CD14-positive monocyte (primary cell): ENCODE measurements at regions not wholly inside any gene's neighbourhood (a gene's known extent, or its start where the extent isn't known, plus 50 kb on each side); places are given as distances from the start of the nearest gene placed in this dataset.

Experiments used
- DNase-seq, 3 donors: peaks; one replicate each; pipeline ENCODE4 v3.0.0-alpha.2; 2011 to 2022
- H2AFZ ChIP-seq: 2 replicates; pipeline ENCODE4 v1.6.0; 2012; ENCODE audit warnings: mild to moderate bottlenecking, low read depth, low read length, inconsistent platforms; ENCODE audit not compliant: insufficient read depth, poor library complexity, severe bottlenecking
- H3K27ac ChIP-seq, 2 donors: 1 replicate in 1 of 2; 2 replicates in 1 of 2; pipeline ENCODE4 v1.5.1; 2012 to 2013; ENCODE audit warnings: low read length in 2 of 2, control low read depth in 1 of 2, inconsistent platforms in 1 of 2, low read depth in 1 of 2, mild to moderate bottlenecking in 1 of 2
- H3K27me3 ChIP-seq, 2 donors: one replicate each; pipeline versions ENCODE4 v1.6.0 to v1.6.1; 2011 to 2013; ENCODE audit warnings: low read length in 2 of 2; ENCODE audit not compliant: control insufficient read depth in 2 of 2, insufficient read depth in 2 of 2
- H3K36me3 ChIP-seq, 2 donors: replicated peaks in 1 of 2; 1 replicate in 1 of 2; 2 replicates in 1 of 2; pipeline versions ENCODE4 v1.5.1 to v1.6.1; 2012 to 2013; ENCODE audit warnings: low read length in 2 of 2, control low read depth in 1 of 2, inconsistent platforms in 1 of 2, mild to moderate bottlenecking in 1 of 2; ENCODE audit not compliant: insufficient read depth in 2 of 2, control insufficient read depth in 1 of 2
- H3K4me1 ChIP-seq, 2 donors: 1 replicate in 1 of 2; 2 replicates in 1 of 2; pipeline versions ENCODE4 v1.5.1 to v1.6.1; 2012 to 2013; ENCODE audit warnings: low read length in 2 of 2, control low read depth in 1 of 2, inconsistent platforms in 1 of 2, mild to moderate bottlenecking in 1 of 2, moderate library complexity in 1 of 2; ENCODE audit not compliant: insufficient read depth in 2 of 2, control insufficient read depth in 1 of 2
- H3K4me2 ChIP-seq: replicated peaks from 2 replicates; pipeline ENCODE3; 2012; ENCODE audit warnings: low read length, moderate library complexity, mild to moderate bottlenecking; ENCODE audit not compliant: poor library complexity, severe bottlenecking; ENCODE audit errors: extremely low read depth
- H3K4me3 ChIP-seq, 3 experiments: fragments of 200-600 bp in 1 of 3; sonication (generic) in 1 of 3; replicated peaks in 1 of 3; 1 replicate in 2 of 3; 2 replicates in 1 of 3; pipeline ENCODE4 v1.5.1; 2011 to 2013; ENCODE audit warnings: low read length in 3 of 3, mild to moderate bottlenecking in 3 of 3, control low read depth in 2 of 3, low read depth in 2 of 3, inconsistent platforms in 1 of 3, moderate library complexity in 1 of 3
- H3K79me2 ChIP-seq: 2 replicates; pipeline ENCODE4 v1.6.0; 2012; ENCODE audit warnings: mild to moderate bottlenecking, control low read depth, inconsistent platforms, low read length, moderate library complexity; ENCODE audit not compliant: insufficient read depth
- H3K9ac ChIP-seq: 2 replicates; pipeline ENCODE4 v1.6.0; 2017; ENCODE audit warnings: low read length, mild to moderate bottlenecking; ENCODE audit not compliant: insufficient read depth, poor library complexity, severe bottlenecking
- H3K9me3 ChIP-seq, 2 donors: replicated peaks in 1 of 2; 1 replicate in 1 of 2; 2 replicates in 1 of 2; pipeline versions ENCODE4 v1.5.1 to v1.6.1; 2012 to 2013; ENCODE audit warnings: low read length in 2 of 2, control low read depth in 1 of 2; ENCODE audit not compliant: control insufficient read depth in 1 of 2, insufficient read depth in 1 of 2
- H4K20me1 ChIP-seq: 2 replicates; pipeline ENCODE4 v1.6.0; 2012; ENCODE audit warnings: mild to moderate bottlenecking, low read length, control low read depth, moderate library complexity; ENCODE audit not compliant: insufficient read depth
- H3K27ac Mint-ChIP-seq, 7 donors: one replicate each; pipeline ENCODE4 v1.8.0; 2020; ENCODE audit warnings: mild to moderate bottlenecking in 7 of 7, mixed read lengths in 7 of 7, moderate library complexity in 6 of 7, inconsistent platforms in 2 of 7
- H3K27me3 Mint-ChIP-seq, 3 donors: one replicate each; pipeline ENCODE4 v1.8.0; 2021 to 2022; ENCODE audit warnings: low read depth in 3 of 3, mild to moderate bottlenecking in 3 of 3, mixed read lengths in 3 of 3, moderate library complexity in 3 of 3, inconsistent platforms in 1 of 3
- H3K36me3 Mint-ChIP-seq, 2 donors: one replicate each; pipeline ENCODE4 v1.8.0; 2020; ENCODE audit warnings: mixed read lengths in 2 of 2, inconsistent platforms in 1 of 2, mild to moderate bottlenecking in 1 of 2
- H3K4me1 Mint-ChIP-seq: one replicate; pipeline ENCODE4 v1.8.0; 2020; ENCODE audit warnings: mild to moderate bottlenecking, mixed read lengths
- H3K4me3 Mint-ChIP-seq, 2 donors: one replicate each; pipeline ENCODE4 v1.8.0; 2020; ENCODE audit warnings: mild to moderate bottlenecking in 2 of 2, mixed read lengths in 2 of 2, moderate library complexity in 1 of 2
- H3K9me3 Mint-ChIP-seq, 7 donors: one replicate each; pipeline ENCODE4 v1.8.0; 2020 to 2022; ENCODE audit warnings: mixed read lengths in 7 of 7, mild to moderate bottlenecking in 6 of 7, moderate library complexity in 6 of 7, inconsistent platforms in 2 of 7
- CTCF ChIP-seq: fragments of 200-600 bp; IDR thresholded peaks from one replicate; pipeline ENCODE4 v1.8.0; 2022; ENCODE audit warnings: antibody characterized with exemption, mild to moderate bottlenecking
- WGBS: methylation state at CpG from one replicate; pipeline ENCODE4 v1.1.5; 2013; ENCODE audit warnings: missing lambda C conversion rate; ENCODE audit not compliant: insufficient coverage; 5-methylcytosine and 5-hydroxymethylcytosine counted together
- intact Hi-C, 2 donors: fragments of 100-400 bp; cut with micrococcal nuclease; formaldehyde crosslinking; loops; one replicate each; pipeline versions ENCODE4 v1.15.0 to v1.15.1; 2023

DNA sequence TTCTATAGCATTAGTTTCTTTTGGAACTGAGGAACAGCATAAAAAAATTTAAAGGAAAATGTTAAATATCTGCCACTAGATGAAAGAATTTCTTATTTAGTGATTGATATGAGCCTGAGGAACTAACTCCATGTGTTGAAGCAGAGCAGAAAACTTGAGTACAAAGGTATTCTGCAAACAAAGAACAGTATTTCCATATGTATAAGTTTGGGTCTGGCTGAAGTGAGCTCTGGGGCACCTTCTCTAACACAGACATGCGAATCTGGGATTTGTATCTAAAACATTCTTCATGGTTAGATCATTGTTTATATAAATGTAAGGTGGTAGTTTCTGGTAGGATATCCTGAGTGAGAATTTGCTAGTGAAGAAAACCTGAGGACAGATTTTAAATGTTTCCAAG, 123.2 kb downstream of the TYW3 start:
- no peak overlapping the region for H2AFZ ChIP-seq
- no peak overlapping the region for H3K4me3 ChIP-seq
- H4K20me1 ChIP-seq, result no peaks in the 10 kb centered on the region
- no peak overlapping the region for H3K27ac Mint-ChIP-seq
- H3K27me3 ChIP-seq, result no peaks in the 10 kb centered on the region
- H3K4me3 Mint-ChIP-seq, result no peak overlapping the region
- H3K27ac ChIP-seq, result no peak overlapping the region
- H3K27me3 Mint-ChIP-seq, result no peaks in the 10 kb centered on the region
- peaks cover 8 to 19% of the 10 kb centered on the region in 2 donors for H3K9me3 ChIP-seq
- intact Hi-C loops, result no loop called here
- no peak overlapping the region for H3K4me2 ChIP-seq
- no CpG with 5 or more reads among the region's 1 CpG for WGBS
- no peaks in the 10 kb centered on the region for H3K36me3 ChIP-seq
- DNase-seq, result no peak
- H3K9ac ChIP-seq, result no peak overlapping the region
- peaks cover 3 to 7% (median 5%) of the 10 kb centered on the region in 7 donors for H3K9me3 Mint-ChIP-seq
- no peaks in the 10 kb centered on the region for H3K36me3 Mint-ChIP-seq
- TF ChIP-seq CTCF, result no peak
- no peaks in the 10 kb centered on the region for H3K4me1 ChIP-seq
- no peaks in the 10 kb centered on the region for H3K79me2 ChIP-seq
- H3K4me1 Mint-ChIP-seq, result no peaks in the 10 kb centered on the region

GRCh38 chr1:74857676-74858075, 124.7 kb downstream of the TYW3 start:
- H3K9me3 ChIP-seq, result peaks cover 17 to 19% of the 10 kb centered on the region in 2 donors
- intact Hi-C loops, result no loop called here
- H3K9ac ChIP-seq, result no peak overlapping the region
- H3K27ac ChIP-seq, result no peak overlapping the region
- H3K4me2 ChIP-seq, result no peak overlapping the region
- Mint-ChIP-seq H3K36me3 (no peaks in the 10 kb centered on the region), H3K4me3 (no peak overlapping the region), H3K4me1 (no peaks in the 10 kb centered on the region), H3K27ac (no peak overlapping the region), H3K9me3 (peaks cover 4 to 8% (median 6%) of the 10 kb centered on the region in 7 donors), H3K27me3 (no peaks in the 10 kb centered on the region)
- H3K4me3 ChIP-seq, result no peak overlapping the region
- no peak overlapping the region for H2AFZ ChIP-seq
- H4K20me1 ChIP-seq, result no peaks in the 10 kb centered on the region
- H3K4me1 ChIP-seq, result no peaks in the 10 kb centered on the region
- no peaks in the 10 kb centered on the region for H3K79me2 ChIP-seq
- DNase-seq, result no peak
- WGBS, result 90% methylated on average over 3 of the region's 6 CpGs
- TF ChIP-seq CTCF, result no peak
- no peaks in the 10 kb centered on the region for H3K36me3 ChIP-seq
- H3K27me3 ChIP-seq, result no peaks in the 10 kb centered on the region
